Posterior vena cava (tissue), 2 donors: ENCODE measurements at regions not wholly inside any gene's neighbourhood (a gene's known extent, or its start where the extent isn't known, plus 50 kb on each side); places are given as distances from the start of the nearest gene placed in this dataset.
"Not testable (repeated sequence)": the region's sequence is repeated elsewhere in the genome, so short reads cannot be mapped to it uniquely, and the experiment has no call there.

ENCODE experiments used
- DNase-seq: peaks from one replicate; pipeline ENCODE4 v3.0.0-alpha.2; 2020; ENCODE audit warnings: low spot score
- intact Hi-C, 2 donors: fragments of 100-400 bp; cut with DNase I; formaldehyde crosslinking; loops; one replicate each; pipeline versions ENCODE4 v1.14.1 to v1.14.2; 2022 to 2023
- donor health status: DM: yes; HTN: yes; CAD: no.
- donor health status: DM: yes; HTN: yes; CAD: no.

DNA sequence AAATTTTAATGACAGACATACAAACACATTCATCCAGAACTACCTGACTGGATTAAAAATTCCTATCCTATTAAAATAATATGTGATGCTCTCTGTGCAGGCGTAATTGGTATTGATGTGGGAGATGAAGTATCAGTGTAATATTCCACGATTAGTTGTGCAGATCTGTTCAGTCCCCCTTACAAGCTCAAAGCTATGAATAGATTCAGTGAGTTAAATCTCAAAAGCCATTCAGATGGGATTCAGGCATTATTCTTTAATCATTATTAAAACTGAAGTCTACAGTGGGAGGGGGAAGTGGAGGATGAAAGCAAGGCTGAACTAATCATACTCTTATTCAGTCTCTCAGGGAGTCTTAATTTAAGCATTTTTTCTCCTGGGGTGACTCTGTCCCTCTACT lies 855.8 kb downstream of the EFNA5 start:
- intact Hi-C loops = no loop called here
- no peak for DNase-seq

DNA sequence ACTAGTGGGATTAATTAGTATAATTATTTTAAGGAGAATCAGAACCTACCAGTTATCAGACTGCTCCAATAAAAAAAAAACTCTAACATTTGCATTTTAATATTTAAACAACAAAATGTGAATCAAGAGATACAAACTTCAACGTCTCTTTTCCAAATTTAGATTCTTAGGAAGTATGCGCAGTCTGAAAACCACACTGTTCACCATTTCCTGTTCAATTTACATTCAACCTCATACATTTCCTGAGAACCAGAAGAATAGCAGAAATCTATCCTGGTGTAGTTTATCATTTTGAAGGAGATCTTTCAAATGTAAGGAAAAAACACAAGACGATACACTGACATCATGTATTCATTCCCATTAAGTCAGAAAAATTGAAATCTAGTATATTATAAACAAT lies 869.2 kb downstream of the EFNA5 start:
- DNase-seq = no peak
- intact Hi-C loops = no loop called here

DNA sequence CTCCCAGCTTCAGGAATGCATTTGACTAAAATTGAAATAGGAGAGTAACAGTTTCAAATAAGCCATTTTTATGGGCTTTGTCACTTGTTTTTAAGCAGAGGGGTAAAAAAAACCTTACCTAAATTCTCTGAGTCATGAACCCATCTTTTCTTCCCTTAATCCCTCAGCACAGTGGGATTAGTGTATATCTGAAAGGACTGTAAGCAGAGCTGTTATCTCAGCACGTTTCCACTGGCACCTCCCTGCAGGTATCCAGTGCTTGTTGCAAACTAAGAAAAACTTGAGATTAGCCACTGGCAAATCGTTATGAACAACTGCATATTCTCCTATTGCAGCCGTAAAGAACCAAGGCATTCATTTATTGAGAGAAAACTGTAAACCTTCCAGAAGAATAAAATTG lies 872.7 kb downstream of the EFNA5 start:
- intact Hi-C loops = no loop called here
- no peak for DNase-seq

DNA sequence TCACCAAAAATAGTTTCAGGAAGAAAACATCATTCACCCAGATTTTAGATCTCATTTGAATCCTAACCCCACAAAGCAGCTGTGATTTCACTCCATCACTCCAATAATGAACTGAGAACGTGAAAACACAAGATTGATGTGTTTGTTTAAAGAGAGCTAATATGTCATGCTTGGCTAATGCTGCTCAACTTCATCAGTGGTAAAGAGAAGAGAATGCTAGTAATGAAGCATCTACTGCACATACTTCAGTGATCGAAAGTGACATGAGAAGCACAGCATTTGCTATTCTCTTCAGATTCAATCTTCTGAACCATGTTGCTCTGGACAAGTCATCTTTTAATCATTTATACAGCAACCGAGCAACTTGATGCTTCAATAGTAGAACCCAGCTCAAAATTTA lies 874.7 kb downstream of the EFNA5 start:
- DNase-seq = no peak
- intact Hi-C loops = no loop called here

DNA sequence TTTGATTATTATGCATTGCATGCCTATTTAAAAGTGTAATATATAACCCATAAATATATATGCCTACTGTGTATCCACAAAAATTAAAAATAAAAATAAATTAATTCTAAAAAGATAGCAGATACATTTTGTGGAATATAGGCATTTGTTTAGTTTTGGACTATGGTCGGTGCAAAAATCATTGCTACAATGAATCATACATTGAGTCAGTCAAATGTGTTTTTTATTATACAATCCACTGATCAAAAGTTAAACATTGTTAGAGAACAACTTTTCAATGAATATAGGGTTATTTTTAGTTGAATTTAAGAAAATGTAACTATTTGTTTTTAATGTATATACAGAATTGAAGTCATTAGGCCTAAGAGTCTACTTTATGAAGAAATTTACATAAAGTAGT lies 885.9 kb downstream of the EFNA5 start:
- intact Hi-C loops = no loop called here
- DNase-seq = no peak

DNA sequence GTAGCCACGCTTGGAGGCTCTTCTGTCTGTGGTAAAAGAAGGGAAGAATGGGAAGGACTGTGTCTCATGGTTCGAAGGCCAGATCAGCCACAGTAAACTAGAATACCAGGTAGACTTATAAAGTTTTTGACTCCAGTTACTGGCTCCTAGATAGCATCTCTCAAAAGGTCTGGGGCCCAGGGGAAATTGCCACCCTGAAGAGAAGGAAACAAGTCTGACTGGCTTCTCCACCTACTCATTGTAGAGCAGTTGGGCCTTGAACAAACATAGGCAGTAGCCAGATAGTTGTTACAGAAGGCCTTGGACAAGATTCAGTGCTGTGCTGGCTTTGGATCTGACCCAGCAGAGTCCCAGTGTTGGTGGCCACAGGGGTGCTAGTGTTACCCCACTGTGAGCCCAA lies 890.4 kb downstream of the EFNA5 start:
- intact Hi-C loops = no loop called here
- DNase-seq = no peak

DNA sequence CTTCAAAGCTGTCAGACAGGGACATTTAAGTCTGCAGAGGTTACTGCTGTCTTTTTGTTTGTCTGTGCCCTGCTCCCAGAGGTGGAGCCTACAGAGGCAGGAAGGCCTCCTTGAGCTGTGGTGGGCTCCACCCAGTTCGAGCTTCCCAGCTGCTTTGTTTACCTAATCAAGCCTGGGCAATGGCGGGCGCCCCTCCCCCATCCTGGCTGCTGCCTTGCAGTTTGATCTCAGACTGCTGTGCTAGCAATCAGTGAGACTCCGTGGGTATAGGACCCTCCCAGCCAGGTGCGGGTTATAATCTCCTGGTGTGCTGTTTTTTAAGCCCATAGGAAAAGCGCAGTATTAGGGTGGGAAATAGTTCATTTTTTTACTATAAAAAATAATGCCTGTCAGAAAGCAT lies 894.2 kb downstream of the EFNA5 start:
- intact Hi-C loops = not testable (repeated sequence)

DNA sequence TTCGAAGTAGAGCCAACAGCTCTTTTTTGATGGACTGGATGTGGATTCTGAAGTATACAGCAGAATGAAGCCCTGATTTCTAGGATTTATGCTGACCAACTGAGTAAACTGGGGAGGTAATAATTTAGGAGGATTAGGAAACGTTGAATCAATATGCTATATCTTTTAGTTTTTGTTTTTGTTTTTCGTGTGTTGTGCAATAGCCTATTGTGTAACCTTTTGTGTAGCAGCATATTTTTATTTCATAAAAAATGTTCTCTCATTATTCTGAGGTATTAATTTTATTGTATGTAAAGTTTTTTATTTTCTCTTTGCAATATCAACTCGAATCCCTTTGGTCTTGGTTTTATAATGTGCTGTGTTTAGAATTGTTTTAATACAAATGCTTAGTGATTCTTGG lies 902.3 kb downstream of the EFNA5 start:
- intact Hi-C loops = no loop called here
- no peak for DNase-seq

More for the DNA sequence above, 894.2 kb downstream of the EFNA5 start:
- DNase-seq = not testable (repeated sequence)

DNA sequence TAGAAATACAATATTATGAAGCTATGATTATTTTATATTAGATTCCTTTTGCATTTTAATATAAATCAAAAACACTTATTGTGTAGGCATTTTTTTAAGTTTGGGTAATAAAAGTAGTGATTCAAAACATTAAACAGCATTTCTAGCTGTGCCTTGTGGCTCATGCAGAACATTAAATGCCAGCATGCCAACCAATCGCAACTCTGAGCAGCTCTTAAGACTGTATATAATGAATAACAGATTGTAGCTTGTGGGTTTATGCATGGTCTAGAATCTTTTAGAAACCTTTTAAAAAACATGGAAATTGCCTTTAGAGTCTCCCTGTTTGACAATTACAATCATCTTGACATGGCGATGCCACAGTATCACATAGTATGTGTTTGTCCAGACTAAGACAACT lies 903.8 kb downstream of the EFNA5 start:
- intact Hi-C loops = no loop called here

DNA sequence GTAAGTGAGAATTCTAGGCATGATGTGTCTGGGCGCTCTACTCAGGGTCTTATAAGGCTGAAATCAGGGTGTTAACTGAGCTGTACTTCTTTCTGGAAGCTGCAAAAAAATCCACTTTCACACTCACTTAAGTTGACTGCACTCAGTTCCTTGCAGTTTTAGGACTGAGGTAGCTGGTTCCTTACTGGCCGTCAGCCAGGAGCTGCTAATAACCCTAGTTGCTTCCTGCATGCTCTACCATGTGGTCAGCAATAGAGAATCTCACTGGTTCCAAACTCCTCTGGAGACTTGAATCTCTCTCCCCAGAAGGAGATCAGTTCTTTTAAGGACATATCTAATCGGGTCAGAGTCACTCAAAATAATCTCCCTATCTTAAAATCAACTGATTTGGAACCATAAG lies 911.2 kb downstream of the EFNA5 start:
- no peak for DNase-seq

More for the DNA sequence above, 903.8 kb downstream of the EFNA5 start:
- no peak for DNase-seq

DNA sequence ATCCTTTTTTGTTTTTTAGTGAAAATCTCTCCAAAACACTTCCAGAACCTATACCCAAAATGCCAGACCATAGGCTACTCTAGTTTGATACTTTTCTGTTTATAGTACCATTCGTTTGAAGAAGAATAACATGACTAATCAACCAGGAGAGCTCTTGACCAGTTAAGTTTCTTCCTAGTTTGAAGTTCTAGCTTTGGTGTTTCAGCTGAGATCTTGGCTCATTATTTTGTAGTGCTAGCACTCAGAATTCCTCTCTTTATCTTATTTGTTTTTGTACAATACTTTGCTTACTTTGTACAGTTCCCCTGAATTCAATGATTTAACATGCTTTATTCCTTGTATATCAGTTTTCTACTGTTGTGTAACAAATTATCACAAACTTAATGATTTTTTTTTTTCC lies 911.6 kb downstream of the EFNA5 start:
- intact Hi-C loops = no loop called here
- DNase-seq = no peak

More for the DNA sequence above, 911.2 kb downstream of the EFNA5 start:
- intact Hi-C loops = no loop called here

DNA sequence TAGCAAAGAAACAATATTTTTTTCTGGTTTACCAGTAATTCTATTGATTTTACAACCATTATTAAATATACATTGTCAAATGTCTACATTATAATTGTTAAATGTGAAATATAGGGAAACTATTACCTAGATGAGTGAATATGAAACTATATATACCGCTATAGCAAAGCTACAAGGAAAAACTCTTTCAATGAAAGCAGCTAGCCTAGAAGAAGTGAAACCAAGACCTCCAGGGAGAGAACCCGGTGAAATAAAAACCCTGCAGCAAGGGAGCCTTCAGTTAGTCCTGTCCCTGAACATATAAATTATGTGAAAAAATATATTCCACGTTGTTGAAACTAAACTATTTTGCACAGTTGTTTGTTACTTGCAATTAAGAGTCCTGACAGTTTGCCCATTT lies 913.1 kb downstream of the EFNA5 start:
- intact Hi-C loops = no loop called here
- DNase-seq = no peak

DNA sequence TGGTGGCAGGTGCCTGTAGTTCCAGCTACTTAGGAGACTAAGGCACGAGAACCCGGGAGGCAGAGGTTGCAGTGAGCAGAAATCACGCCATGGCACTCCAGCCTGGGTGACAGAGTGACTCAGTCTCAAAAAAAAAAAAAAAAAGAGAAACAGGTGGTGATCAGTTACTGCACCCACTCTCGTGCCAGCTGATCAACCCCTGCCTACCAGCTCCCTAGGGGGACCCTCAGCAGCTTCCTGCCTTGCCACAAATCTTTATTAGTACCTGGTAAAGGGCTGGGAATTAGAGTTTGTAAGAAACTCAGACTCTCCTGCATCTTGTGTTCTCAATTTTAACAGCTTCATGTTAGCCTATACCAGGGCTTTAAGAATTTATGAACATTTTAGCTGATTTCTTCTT lies 914.9 kb downstream of the EFNA5 start:
- no peak for DNase-seq
- intact Hi-C loops = no loop called here

DNA sequence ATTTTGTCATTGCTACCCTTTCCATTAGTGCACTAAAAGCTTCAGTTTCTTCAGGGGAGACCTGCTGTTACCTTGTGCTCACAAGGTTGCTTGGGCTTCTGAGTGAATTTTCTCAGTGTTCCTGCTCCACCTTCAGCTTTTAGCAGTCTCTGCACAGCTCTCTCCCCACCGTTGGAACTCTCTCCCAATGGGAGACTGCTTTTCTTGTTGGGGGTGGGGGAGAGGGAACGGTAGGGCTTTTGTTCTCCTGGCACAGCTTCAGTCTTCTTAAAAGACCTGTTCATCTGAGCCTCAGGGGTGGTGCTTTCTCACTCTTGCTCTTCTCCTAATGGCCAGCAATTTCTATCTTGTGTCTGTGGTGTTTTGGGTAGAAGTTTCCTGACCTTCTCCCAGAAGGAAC lies 915.7 kb downstream of the EFNA5 start:
- DNase-seq = no peak
- intact Hi-C loops = no loop called here

DNA sequence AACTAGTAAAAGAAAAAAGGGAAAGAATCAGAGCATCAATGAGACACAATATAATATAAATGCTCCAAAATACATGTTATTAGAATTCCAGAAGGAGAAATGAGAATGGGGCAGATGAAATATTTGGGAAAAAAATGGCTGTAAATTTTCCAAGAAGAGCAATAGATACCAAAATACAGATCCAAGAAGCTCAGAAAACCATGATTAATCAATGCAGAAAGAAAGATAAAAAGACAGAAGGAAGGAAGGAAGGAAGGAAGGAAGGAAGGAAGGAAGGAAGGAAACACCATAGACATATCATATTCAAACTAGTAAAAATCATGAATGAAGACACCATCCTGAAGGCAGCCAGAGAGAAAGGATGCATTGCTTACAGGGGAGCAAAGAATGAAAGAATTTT lies 920.9 kb downstream of the EFNA5 start:
- intact Hi-C loops = loop anchor here in 1 of 2 donors (5.0 kb wide), 1 partner anchor 1368 kb away; no protein-coding TSS in a partner anchor
- no peak for DNase-seq

DNA sequence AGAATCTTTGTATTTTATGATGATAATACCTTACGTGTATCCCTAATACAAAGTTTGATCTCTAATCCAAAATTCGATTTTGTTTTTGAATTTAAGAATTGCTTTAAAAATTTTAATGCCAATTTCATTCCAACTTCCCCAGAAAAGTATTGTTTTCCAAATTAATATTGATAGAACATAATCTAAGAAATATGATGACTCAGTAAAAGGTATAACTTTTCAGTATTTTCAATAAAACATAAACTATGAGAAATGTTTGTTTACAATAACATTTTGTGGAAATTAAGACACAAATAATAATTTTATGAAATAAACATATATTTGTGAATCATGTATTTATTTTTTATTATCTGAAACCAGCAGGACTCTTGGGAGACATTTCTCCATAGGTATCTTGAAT lies 931.6 kb downstream of the EFNA5 start:
- intact Hi-C loops = no loop called here
- no peak for DNase-seq

DNA sequence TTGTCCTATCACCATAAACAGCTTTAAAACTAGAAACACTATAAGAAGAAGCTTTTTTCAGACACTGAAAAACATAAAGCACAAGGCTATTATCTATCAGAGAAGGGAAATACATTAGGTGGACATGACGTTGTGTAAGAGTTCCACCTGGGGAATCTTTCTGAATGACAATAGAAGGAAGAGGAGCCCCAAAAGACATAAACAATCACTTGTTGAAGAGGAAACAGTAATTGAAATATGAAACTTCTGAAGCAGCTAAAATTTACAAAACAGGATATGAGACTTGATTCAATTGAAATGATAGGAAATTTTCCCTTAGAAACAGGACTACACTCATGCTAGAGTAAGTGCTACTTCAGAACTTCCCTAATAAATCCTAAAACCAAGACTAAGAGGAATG lies 933.6 kb downstream of the EFNA5 start:
- no peak for DNase-seq
- intact Hi-C loops = no loop called here

DNA sequence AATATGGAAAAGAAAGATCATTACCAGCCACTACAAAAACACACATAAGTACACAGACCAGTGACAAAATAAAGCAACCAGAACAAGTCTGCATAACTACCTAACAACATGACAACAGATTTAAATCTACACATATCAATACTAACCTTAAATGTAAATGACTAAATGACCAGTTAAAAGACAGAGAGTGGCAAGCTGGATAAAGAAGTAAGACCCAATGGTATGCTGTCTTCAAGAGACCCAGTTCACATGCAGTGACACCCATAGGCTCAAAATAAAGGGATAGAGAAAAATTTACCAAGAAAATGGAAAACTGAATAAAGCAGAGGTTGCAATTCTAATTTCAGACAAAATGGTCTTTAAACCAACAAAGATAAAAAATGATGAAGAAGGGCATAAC lies 938.1 kb downstream of the EFNA5 start:
- DNase-seq = no peak
- intact Hi-C loops = no loop called here

DNA sequence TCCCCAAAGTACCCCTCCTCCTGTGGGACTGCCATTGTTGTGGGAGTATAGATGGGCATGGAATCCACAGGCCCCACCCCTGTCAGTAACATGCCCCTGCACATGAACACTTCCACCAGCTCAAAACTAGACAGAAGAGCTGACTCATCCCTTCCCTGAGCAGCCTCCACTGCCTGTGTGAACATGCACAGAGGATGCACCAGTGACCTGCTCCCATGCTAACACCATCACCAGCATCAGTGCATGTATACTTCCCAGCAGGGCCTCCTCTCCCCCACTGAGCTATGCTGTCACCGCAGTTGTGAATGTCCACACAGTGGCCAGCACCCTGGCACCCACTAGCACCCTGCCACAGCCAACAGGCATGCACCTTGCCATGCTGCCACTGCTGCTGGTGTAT lies 939.8 kb downstream of the EFNA5 start:
- intact Hi-C loops = no loop called here
- DNase-seq = no peak

DNA sequence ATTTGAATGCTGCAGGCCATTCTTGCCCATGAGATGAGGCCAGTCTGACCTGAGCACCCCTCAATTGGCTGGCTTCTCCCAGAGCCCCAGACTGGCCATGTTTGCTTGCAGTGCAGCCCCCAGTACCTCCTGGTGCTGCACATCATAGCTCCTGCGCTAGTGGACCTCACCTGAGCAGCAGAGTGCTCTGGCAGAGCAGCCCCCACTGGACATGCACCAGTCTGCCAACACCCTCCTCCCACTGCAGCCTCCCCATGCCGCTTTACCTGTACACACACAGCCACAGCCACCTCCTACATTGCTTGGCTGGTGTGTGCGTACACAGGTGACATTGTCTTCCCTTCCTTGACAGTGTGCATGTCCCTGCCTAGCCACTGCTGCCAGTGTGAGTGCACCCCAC lies 940.2 kb downstream of the EFNA5 start:
- intact Hi-C loops = no loop called here
- no peak for DNase-seq

DNA sequence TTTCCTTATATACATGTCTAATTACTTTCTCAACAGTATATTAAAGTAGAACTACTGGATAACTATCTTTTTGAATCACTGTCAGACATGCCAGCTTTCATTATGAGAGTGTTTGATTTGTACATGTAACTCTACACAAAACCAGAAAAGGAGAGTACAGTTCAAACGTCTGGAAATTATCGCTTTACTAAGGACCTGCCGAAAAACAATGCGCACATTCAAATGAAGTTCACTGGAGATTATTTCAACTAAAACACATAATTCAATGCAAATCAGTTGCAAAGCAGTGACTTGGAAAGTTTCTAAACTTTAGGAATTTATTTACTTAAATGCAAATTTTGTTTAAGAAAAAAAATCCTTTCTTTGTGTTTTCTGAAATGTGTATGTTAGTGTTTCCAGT lies 942.5 kb downstream of the EFNA5 start:
- intact Hi-C loops = no loop called here
- no peak for DNase-seq

DNA sequence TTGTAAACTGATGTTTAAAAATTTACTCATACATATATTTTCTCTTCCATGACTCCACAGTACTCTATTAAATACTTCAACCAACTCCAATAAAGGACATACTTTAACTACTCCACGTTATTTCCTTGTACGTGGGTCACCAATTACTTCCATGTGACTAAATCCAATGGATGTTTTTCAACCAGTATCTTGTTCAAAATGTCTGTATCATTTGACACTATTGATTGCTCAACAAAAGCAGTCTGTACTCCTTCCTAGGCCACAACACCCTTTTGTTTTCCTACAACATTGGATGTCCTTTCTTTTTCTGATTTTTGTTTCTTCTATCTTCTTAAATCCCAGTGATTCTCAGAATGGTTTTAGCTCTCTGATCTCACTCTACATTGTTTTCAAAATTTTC lies 943.7 kb downstream of the EFNA5 start:
- intact Hi-C loops = no loop called here
- no peak for DNase-seq
